ENCODE measurements at regions not wholly inside any gene's neighbourhood (a gene's known extent, or its start where the extent isn't known, plus 50 kb on each side); places are given as distances from the start of the nearest gene placed in this dataset.
"Not testable (repeated sequence)": the region's sequence is repeated elsewhere in the genome, so short reads cannot be mapped to it uniquely, and the experiment has no call there.

GRCh38 chr13:44887515-44887914 is 101.8 kb downstream of the NUFIP1 start:
- DNase-seq = no peak

DNA sequence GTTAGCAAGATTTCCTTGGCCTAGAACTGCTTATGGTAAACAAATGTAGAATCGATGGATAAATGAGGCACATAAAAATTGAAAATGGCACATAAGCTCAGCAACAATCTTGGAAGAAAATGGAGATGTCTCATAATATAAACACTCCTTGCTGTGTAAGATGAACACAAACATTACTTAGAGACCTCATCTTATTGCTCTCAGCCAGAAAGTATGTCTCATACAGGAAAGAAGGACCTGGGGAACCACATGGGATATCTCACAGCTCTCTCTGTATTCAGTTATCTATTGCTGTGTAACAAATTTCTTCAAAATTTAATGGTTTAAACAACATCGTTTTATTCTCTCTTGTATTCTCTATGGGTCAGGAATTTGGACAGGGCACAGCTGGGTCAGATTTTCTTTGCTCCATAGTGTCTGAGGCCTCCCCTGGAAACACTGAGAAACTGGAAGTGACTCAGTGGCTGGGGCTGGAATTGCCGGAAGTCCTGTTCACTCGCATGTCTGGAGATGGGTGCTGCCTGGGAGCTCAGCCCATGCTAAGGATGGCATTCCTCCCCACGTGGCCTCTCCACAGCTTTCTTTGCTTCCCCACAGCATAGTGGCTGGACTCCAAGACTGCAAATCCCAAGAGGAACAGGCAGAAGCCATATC is 105.1 kb downstream of the NUFIP1 start:
- no peak for DNase-seq

DNA sequence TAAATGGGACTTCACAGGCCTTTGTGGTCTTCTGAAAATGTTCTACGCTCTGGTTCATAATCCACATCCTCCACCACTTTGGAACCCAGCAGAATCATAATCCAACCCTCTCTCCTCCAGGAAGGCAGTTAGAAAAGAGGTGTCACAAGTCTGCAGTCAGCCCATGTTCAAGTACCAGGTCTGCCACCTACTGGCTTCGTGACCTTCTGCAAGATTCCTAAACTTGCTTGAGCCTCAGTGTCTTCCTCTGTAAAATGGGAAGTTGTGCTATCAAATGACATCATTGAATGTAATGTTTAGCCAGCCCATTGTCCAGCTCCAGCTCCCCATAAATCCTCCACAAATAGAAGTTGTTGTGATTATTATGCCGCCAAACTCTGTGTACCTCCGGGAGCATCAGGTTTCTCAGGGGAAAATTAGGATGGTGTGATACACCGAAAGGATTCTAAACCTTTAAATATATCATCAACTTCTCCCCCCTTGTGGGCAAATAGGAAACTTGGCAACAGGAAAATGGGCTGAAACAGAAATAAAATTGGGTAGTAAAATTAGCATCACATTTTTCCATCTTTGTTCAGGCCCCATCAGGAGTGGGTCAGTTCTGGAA is 109.7 kb downstream of the NUFIP1 start:
- DNase-seq = peak; percentile 31 to 32

DNA sequence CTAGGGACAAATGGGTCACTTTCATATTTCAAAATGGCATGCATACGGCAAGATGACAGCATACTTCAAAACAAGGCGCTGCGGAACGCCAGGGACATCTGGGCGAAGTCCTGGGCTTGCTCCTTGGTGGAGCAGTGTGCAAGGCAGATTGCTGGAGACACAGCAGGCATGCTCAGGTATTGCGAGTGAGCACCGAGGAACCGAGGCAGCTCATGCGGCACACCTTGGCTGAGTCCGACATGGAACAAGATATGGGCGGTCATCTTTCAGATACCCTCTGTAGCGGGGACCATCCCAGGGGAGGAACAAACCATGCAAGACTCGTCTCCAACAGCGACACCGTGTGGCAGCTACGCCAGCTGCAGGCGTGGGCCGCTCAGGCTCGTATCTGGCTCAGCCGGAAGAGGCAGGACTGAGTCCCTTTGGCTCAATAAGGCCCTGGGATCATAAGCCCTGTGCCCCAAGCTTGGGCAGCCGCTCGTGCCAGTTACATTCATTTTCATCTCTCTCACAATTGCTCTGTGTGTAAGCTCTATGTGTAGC is 112.4 kb downstream of the NUFIP1 start:
- peak; percentile 47 to 51 for DNase-seq

DNA sequence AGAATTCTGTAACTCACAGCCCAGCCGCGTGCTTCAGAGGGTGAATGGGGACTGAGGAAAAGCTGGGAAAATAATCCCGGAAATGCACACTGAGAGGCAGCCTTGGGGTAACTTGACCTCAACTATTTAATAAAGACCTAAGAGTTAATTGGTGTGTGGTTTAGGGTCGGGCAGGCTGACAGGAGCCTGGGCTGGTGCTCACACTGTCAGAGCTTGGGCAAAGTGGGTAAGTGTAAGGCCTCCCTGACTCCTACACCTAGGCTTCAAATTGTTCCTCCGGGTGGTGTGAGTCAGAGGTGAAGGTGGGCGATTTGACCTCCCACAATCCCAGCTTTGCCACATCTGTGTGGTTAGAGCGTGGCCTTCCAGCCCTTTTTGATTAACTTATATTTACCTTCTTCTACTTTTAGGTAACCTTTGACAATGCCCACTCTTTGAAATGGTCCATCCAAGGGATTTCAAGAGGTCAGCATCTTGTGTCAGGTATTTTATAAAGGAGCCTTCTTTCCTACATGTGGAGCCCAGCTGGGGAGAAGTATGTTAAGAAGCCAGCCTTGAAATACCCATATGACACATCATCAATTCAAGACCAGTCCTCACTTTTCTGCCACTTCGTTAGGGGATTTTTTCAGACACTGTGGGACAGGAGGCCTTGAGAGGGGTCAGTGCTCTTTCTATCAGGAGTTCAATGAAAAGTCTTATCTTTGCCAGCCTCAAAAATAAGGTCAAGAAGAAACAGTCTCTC is 114.2 kb downstream of the NUFIP1 start:
- DNase-seq = no peak

DNA sequence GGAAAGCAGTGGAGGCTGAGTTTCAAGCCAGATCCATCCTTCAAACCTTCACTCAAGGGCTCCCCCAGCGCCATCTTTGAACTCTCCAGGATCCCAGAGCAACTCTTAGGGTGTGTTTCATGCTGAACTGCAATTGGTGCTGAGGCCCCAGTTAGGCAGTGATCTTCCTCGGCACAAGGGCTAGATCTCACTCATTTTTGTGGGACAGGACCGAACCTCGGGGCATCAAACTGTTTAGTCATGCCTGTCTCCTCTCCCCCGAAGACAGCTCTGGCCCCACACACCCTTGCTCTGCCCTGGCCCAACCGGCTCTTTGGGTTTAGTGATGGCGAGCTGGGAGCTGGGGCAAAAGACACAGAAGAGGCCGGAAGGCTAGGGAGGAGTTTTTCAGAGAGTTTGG is 115.1 kb downstream of the NUFIP1 start:
- DNase-seq = no peak

GRCh38 chr13:44873461-44873860 is 115.8 kb downstream of the NUFIP1 start:
- DNase-seq = no peak

DNA sequence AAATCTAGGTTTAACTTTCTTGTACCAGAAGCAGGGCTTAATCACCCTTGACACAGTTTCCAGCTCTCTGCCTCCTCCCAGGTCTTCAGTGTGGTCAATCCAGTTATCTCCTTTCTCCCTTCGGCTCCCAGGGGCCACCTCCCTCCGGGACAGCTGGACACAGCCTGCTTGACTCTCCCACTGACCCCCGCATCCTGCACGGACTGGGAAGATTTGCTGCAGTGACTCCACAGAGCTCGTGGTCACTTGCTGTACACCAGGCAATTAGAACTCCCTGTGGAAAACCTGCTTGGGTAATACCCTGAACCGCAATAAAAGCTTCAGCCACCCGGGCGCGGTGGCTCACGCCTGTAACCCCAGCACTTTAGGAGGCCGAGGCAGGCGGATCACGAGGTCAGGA is 116.5 kb downstream of the NUFIP1 start:
- no peak for DNase-seq

GRCh38 chr13:44870456-44870929 is 118.8 kb downstream of the NUFIP1 start:
- no peak for DNase-seq

- DNase-seq = no peak
Observed at GRCh38 chr13:44869167-44869566, 120.1 kb downstream of the NUFIP1 start.

GRCh38 chr13:44868397-44868796 is 120.9 kb downstream of the NUFIP1 start:
- peak in 1 of 2 experiments; percentile 27 for DNase-seq

GRCh38 chr13:44867825-44868224 is 121.4 kb downstream of the NUFIP1 start:
- no peak for DNase-seq

DNA sequence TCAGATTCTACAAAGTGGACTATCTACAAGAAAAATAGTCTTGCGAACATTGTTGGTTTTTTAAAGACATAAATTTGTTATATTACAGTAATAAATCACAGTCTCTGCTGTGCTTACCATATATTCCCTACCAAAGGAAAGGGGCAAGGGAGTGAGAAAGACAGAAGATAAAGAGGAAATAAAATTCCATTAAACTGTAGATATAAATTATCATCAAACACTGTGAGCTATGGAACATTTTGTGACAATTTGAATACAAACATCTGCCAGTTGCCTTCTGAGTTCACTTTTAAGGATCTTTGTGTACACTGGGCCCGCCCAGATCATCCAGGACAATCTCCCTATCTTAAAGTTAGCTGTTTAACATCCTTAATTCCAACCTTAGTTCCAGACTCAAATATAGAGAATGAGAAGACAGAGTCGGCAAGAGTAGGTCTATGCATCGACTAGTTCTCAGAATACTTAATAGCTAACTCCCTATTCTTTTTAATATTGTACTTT is 122.8 kb downstream of the NUFIP1 start:
- DNase-seq = no peak

- no peak for DNase-seq
Observed at GRCh38 chr13:44865722-44866410, 123.4 kb downstream of the NUFIP1 start.

DNA sequence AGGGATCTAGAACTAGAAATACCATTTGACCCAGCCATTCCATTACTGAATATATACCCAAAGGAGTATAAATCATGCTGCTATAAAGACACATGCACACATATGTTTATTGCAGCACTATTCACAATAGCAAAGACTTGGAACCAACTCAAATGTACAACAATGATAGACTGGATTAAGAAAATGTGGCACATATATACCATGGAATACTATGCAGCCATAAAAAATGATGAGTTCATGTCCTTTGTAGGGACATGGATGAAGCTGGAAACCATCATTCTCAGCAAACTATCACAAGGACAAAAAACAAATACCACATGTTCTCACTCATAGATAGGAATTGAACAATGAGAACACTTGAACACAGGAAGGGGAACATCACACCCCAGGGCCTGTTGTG is 125.6 kb downstream of the NUFIP1 start:
- DNase-seq = not testable (repeated sequence)

DNA sequence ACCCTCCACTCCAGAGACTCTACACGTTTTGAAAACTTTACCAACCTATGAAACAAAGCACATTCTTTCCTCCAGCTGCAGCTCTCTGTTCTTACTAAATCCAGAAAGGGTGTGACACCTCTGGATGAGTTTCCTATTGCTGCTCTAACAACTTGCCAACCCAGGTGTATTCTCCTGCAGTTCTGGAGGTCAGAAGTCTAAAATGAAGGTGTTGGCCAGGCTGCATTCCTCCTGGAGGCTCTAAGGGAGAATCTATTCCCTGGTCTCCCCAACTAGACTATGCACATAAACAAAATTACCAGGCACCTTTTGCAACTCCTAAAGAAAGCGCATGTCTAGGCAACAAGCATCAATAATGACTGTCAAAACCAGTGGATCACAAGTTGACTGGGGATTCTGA is 128.8 kb downstream of the NUFIP1 start:
- no peak for DNase-seq

GRCh38 chr13:44857736-44858135 is 131.5 kb downstream of the NUFIP1 start:
- DNase-seq = no peak

DNA sequence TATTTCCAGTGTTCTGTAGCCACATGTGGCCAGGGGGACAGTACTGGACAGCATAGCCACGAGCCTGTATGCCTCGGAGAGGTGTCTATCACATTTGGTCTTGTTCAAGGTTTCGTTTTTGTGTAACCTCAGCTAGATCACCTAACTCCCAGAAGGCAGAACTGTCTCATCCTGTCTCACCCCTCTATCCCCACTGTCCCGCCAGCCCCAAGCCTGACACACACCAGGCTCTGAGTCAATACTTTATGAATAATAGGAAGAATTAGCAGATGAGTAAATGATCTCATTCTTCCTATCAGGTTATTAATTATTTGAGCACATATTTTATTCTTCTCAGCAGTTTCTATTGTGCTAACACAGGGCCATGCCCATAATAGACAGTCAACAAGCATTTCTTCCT is 132.2 kb downstream of the NUFIP1 start:
- no peak for DNase-seq

GRCh38 chr13:44855860-44856259 is 133.4 kb downstream of the NUFIP1 start:
- no peak for DNase-seq

GRCh38 chr13:44854313-44855060 is 134.8 kb downstream of the NUFIP1 start:
- no peak for DNase-seq

- DNase-seq = no peak
Observed at GRCh38 chr13:44853641-44854040, 135.6 kb downstream of the NUFIP1 start.
